VCaP (cell line): ENCODE measurements at regions not wholly inside any gene's neighbourhood (a gene's known extent, or its start where the extent isn't known, plus 50 kb on each side); places are given as distances from the start of the nearest gene placed in this dataset.
"Not testable (repeated sequence)": the region's sequence is repeated elsewhere in the genome, so short reads cannot be mapped to it uniquely, and the experiment has no call there.

Source experiments
- H3K27ac ChIP-seq: fragments of 450-650 bp; 2 replicates; pipeline ENCODE4 v1.5.1; 2017
- TF ChIP-seq, protein P1 (sequence below): fragments of 450-650 bp; conservative IDR thresholded peaks from 2 replicates; pipeline ENCODE4 v1.5.1; 2017; ENCODE audit warnings: mild to moderate bottlenecking, moderate library complexity

DNA sequence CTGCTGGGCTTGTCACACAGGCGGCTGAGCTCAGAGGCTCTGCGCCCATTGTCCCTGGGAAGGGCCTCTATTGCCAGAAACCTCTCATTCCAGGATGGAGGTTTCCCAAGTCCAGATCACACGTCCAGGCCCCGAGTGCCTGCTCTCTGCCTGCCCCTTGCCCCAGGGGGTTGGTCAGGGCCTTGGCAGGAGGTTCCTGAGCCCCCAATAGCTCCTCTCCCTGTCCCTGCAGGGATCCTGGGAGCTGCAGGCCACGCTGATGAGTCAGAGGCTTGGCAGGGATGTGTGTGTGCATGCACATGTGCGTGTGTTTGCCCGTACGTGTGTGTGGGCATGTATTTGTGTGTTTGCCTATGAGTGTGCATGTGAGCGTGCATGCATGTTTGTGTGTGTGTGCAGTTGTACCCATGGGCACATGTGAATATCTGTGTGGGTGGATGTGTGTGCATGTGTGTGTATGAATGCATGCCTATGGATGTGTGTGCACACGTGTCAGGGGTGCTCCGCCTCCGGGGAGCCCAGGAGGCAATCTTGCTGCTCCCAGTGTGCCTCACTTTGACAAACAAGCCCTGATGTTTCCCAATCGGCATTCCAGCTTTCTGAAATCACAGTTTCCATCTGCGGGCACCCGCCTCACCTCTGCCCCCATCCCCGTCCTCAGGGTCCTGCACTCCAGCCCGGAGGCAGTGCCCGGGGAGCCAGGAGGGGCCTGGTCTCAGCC lies 98.4 kb upstream of the GSE1 start:
- H3K27ac ChIP-seq = no peak overlapping the region
- TF ChIP-seq, protein P1, sequence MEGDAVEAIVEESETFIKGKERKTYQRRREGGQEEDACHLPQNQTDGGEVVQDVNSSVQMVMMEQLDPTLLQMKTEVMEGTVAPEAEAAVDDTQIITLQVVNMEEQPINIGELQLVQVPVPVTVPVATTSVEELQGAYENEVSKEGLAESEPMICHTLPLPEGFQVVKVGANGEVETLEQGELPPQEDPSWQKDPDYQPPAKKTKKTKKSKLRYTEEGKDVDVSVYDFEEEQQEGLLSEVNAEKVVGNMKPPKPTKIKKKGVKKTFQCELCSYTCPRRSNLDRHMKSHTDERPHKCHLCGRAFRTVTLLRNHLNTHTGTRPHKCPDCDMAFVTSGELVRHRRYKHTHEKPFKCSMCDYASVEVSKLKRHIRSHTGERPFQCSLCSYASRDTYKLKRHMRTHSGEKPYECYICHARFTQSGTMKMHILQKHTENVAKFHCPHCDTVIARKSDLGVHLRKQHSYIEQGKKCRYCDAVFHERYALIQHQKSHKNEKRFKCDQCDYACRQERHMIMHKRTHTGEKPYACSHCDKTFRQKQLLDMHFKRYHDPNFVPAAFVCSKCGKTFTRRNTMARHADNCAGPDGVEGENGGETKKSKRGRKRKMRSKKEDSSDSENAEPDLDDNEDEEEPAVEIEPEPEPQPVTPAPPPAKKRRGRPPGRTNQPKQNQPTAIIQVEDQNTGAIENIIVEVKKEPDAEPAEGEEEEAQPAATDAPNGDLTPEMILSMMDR = no peak

DNA sequence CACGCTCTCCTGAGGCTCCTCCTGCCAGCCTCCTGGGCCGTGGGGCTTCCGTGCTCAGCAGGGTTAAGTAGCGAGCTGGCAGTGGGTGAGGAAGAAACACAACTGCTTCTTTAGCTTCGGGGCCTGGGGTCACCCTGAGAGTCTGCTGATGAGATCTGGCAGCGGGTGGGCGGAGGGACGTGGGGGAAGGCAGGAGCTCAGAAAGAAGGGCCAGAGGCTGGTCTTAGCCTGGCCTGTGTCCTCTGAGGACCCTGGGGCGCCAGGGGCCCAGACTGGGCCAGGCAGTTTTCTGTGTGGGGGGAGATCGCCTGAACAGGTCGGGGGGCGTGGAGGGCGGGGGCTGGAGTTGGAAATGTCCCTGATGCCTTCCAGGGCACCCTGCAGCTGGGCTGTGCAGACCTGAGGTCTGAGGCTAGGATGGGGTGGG lies 97.8 kb upstream of the GSE1 start:
- no peak overlapping the region for H3K27ac ChIP-seq

DNA sequence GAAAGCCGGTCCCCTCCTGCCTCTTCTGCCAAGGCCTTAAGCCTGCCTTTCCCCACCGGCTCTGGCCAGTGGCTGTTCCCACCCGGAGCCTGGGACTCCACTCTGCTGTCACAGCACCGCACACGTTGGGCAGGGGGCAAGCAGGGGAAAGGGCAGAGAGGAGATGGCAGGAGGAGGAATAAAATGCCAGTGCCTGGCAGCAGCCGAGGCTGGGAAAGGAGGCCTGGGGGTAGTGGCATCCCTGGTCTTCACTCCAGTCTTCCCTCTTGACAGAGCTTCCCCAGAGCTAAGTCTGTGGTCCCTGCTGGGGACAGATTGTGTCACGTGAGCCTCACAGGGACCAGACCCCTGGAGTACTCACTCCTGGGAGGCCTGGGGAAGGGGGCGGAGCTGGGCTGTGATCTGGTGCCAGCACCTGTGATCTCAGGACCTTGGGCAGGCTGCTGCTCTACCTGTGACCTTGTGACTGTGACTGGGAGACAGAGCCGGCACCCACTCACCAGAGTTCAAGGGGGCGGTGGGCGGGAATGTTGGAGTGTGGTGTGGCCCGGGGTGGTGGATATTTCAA lies 97.2 kb upstream of the GSE1 start:
- TF ChIP-seq, protein P1 = no peak
- H3K27ac ChIP-seq = no peak overlapping the region

More for the DNA sequence above, 97.8 kb upstream of the GSE1 start:
- TF ChIP-seq, protein P1 = no peak

DNA sequence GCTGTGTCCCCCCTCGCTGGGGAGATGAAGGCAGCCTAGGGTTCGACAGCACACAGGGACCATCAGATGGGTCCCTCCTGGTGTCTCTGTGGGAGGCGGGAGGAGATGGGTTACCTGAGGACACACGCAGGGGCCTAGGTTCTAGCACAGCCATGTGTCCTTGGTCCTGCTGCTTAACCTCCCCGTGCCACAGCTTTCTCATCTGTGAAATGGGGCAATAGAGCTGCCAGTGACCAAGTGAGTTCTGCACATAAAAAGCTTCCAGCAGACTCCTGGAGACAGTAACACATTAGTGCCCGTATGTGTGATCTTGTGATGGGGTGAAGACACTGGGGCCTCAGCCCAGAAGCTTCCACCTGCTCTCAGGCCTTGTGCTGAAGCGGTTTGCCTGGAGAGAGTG lies 96.0 kb upstream of the GSE1 start:
- no peak overlapping the region for H3K27ac ChIP-seq
- TF ChIP-seq, protein P1 = no peak

DNA sequence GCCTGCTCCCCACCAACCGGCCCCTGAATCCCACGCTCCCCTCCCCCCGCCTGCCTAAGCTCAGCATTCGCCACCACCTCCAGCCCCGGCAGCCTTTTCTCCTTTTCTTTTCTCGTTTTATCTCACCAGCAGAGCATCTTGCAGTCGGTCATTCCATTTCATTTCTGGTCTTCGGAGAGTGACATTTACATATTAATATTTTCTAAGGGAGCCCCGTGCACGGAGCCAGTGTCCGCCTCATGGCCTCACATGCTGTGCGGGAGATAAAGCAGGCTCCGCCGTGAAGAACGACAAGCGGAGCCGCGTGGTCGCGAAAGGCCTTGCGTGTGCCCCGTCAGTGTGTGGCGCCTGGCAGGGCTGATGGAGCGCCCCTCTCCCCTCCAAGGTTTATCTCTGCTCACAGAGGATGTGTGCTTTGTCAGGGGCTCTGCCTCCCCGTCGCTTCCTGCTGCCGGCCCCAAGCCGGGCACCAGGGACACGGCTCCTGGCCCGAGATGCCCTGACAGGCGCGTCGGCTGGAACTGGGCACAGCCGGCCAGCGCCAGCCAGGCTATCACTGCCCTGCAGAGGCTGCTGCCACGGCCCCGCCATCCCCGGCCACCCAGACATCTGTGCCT lies 95.5 kb upstream of the GSE1 start:
- TF ChIP-seq, protein P1 = no peak
- no peak overlapping the region for H3K27ac ChIP-seq

DNA sequence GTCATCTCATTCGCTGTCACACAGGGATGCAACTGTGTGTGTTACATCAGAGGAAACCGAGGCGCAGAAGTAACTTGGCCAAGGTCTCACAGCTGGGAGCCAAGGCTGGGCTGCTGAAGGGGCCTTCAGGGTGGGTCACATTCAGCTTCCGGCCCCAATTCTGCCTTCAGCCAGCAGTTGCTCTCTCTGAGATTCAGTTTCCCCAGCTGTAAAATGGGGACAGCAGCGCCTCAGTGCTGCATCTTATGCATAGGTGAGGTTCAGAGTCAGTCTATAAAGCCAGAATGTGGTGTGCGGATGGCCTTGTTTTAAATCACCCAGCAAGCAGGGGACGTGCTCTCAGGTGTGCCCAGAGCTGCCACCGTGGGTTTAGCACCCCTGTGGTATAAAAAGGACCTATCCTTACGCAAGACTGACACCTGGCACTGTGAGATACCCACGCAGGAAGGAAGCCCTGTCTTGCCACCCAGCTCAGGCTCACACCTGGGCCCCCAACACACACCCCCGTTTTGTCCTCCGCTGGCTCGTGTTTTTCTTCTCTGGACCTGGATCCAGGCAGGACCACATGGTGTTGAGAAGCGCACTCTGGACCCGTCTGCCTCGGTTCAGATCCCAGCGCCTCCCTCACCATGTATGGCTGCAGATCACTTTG lies 94.6 kb upstream of the GSE1 start:
- TF ChIP-seq, protein P1 = no peak

DNA sequence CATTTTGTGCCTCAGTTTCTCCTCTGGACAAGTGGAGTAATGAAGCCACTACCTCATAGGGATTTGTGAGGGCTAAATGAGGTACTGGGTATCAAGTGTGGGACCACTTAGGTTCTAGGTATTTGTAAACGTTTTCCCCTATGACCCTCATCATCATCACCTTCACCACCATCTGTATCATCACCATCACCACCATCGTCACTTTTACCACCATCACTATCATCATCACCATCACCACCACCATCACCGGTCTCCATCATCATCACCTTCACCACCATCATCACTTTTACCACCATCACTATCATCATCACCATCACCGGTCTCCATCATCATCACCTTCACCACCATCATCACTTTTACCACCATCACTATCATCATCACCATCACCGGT lies 94.1 kb upstream of the GSE1 start:
- not testable (repeated sequence) for H3K27ac ChIP-seq

More for the DNA sequence above, 94.6 kb upstream of the GSE1 start:
- H3K27ac ChIP-seq = no peak overlapping the region
